KMS-11 (cell line): ENCODE measurements at regions not wholly inside any gene's neighbourhood (a gene's known extent, or its start where the extent isn't known, plus 50 kb on each side); places are given as distances from the start of the nearest gene placed in this dataset.

Source experiments
- H2AFZ ChIP-seq: fragments of 200-600 bp; sonication (generic); 2 replicates; pipeline ENCODE4 v1.6.1; 2016; ENCODE audit warnings: antibody characterized with exemption, mixed run types, low read depth
- H3K27ac ChIP-seq: fragments of 200-600 bp; sonication (generic); 2 replicates; pipeline ENCODE4 v1.6.1; 2016; ENCODE audit warnings: mild to moderate bottlenecking, mixed run types
- H3K27me3 ChIP-seq: fragments of 200-600 bp; sonication (generic); 2 replicates; pipeline ENCODE4 v1.6.1; 2017; ENCODE audit warnings: mild to moderate bottlenecking, low read depth, mixed run types, moderate library complexity; ENCODE audit not compliant: insufficient read depth
- H3K36me3 ChIP-seq: fragments of 200-600 bp; sonication (generic); 2 replicates; pipeline ENCODE4 v1.6.1; 2017; ENCODE audit warnings: mild to moderate bottlenecking, mixed run types; ENCODE audit not compliant: insufficient read depth
- H3K4me1 ChIP-seq: fragments of 200-600 bp; sonication (generic); 2 replicates; pipeline ENCODE4 v1.6.1; 2016; ENCODE audit warnings: mild to moderate bottlenecking, low read depth, mixed run types; ENCODE audit not compliant: poor library complexity, severe bottlenecking
- H3K4me2 ChIP-seq: fragments of 200-600 bp; sonication (generic); 2 replicates; pipeline ENCODE4 v1.7.0; 2016; ENCODE audit warnings: mild to moderate bottlenecking, mixed run types
- H3K4me3 ChIP-seq: fragments of 200-600 bp; sonication (generic); IDR thresholded peaks from 2 replicates; pipeline ENCODE4 v1.6.1; 2017; ENCODE audit warnings: low read depth, low read length, mixed read lengths; ENCODE audit not compliant: insufficient read depth
- H3K79me2 ChIP-seq: fragments of 200-600 bp; sonication (generic); 2 replicates; pipeline ENCODE4 v1.6.1; 2016; ENCODE audit warnings: low read depth, mixed run types; ENCODE audit not compliant: insufficient read depth
- H3K9ac ChIP-seq: fragments of 200-600 bp; sonication (generic); 2 replicates; pipeline ENCODE4 v1.6.1; 2016; ENCODE audit warnings: mild to moderate bottlenecking, mixed run types
- H4K20me1 ChIP-seq: fragments of 200-600 bp; sonication (generic); 2 replicates; pipeline ENCODE4 v1.6.1; 2016; ENCODE audit warnings: mild to moderate bottlenecking, mixed run types; ENCODE audit not compliant: insufficient read depth
- CTCF ChIP-seq: fragments of 200-600 bp; sonication (generic); conservative IDR thresholded peaks from 2 replicates; pipeline ENCODE4 v1.6.1; 2017; ENCODE audit warnings: low read depth, mild to moderate bottlenecking, antibody characterized with exemption, low read length, moderate library complexity, mixed read lengths

- Histone ChIP-seq H3K27me3 (no peaks in the 10 kb centered on the region), H3K27ac (no peak overlapping the region), H3K4me2 (no peak overlapping the region), H2AFZ (no peak overlapping the region), H3K36me3 (no peaks in the 10 kb centered on the region), H4K20me1 (no peaks in the 10 kb centered on the region), H3K79me2 (no peaks in the 10 kb centered on the region), H3K4me3 (no peak overlapping the region), H3K4me1 (no peaks in the 10 kb centered on the region), H3K9ac (no peak overlapping the region)
- TF ChIP-seq CTCF: no peak
Measured at GRCh38 chr2:180709392-180710145, 270.8 kb upstream of the UBE2E3 start.

GRCh38 chr2:180707884-180708205 lies 272.6 kb upstream of the UBE2E3 start:
- Histone ChIP-seq H2AFZ (no peak overlapping the region), H3K4me3 (no peak overlapping the region), H3K27ac (no peak overlapping the region)

GRCh38 chr2:180707175-180707883 lies 273.1 kb upstream of the UBE2E3 start:
- Histone ChIP-seq H3K36me3 (no peaks in the 10 kb centered on the region), H3K9ac (no peak overlapping the region), H4K20me1 (0 out of 2 replicates have a peak, but pooled peaks cover 3% of the 10 kb centered on the region), H2AFZ (no peak overlapping the region), H3K27ac (no peak overlapping the region), H3K27me3 (no peaks in the 10 kb centered on the region), H3K4me3 (no peak overlapping the region), H3K4me1 (no peaks in the 10 kb centered on the region), H3K79me2 (no peaks in the 10 kb centered on the region), H3K4me2 (no peak overlapping the region)
- TF ChIP-seq CTCF: no peak

More at GRCh38 chr2:180707884-180708205, 272.6 kb upstream of the UBE2E3 start:
- no peak for TF ChIP-seq CTCF
- no peaks in the 10 kb centered on the region for H3K4me1 ChIP-seq
- no peaks in the 10 kb centered on the region for H4K20me1 ChIP-seq
- no peaks in the 10 kb centered on the region for H3K79me2 ChIP-seq
- H3K36me3 ChIP-seq: no peaks in the 10 kb centered on the region
- H3K4me2 ChIP-seq: no peak overlapping the region
- no peaks in the 10 kb centered on the region for H3K27me3 ChIP-seq
- no peak overlapping the region for H3K9ac ChIP-seq

GRCh38 chr2:180706694-180707093 lies 273.7 kb upstream of the UBE2E3 start:
- Histone ChIP-seq H3K27ac (no peak overlapping the region), H2AFZ (no peak overlapping the region), H3K4me3 (no peak overlapping the region), H3K4me2 (no peak overlapping the region), H3K36me3 (no peaks in the 10 kb centered on the region), H4K20me1 (0 out of 2 replicates have a peak, but pooled peaks cover 6% of the 10 kb centered on the region), H3K9ac (no peak overlapping the region), H3K79me2 (no peaks in the 10 kb centered on the region), H3K4me1 (no peaks in the 10 kb centered on the region), H3K27me3 (no peaks in the 10 kb centered on the region)
- TF ChIP-seq CTCF: no peak
